Spleen (tissue), 11 donors: ENCODE measurements at regions not wholly inside any gene's neighbourhood (a gene's known extent, or its start where the extent isn't known, plus 50 kb on each side); places are given as distances from the start of the nearest gene placed in this dataset.

Source experiments
- DNase-seq: peaks from one replicate; pipeline ENCODE4 v3.0.0-alpha.2; 2020
- H3K27ac ChIP-seq, 8 donors: fragments of 200-600 bp; sonication (generic) in 7 of 8; 1 replicate in 4 of 8; 2 replicates in 4 of 8; pipeline versions ENCODE4 v1.5.0 to v1.8.0; 2016 to 2021; ENCODE audit warnings: inconsistent platforms in 4 of 8, mild to moderate bottlenecking in 4 of 8, moderate library complexity in 1 of 8
- H3K27me3 ChIP-seq, 7 donors: fragments of 200-600 bp; sonication (generic) in 6 of 7; replicated peaks in 1 of 7; 1 replicate in 4 of 7; 2 replicates in 3 of 7; pipeline versions ENCODE4 v1.5.0 to v1.8.0; 2016 to 2021; ENCODE audit warnings: inconsistent platforms in 3 of 7, mild to moderate bottlenecking in 1 of 7
- H3K36me3 ChIP-seq, 6 donors: fragments of 200-600 bp; sonication (generic) in 5 of 6; 1 replicate in 4 of 6; 2 replicates in 2 of 6; pipeline versions ENCODE4 v1.5.0 to v1.8.0; 2016 to 2021; ENCODE audit warnings: inconsistent platforms in 2 of 6
- H3K4me1 ChIP-seq, 6 donors: fragments of 200-600 bp; sonication (generic) in 5 of 6; 1 replicate in 3 of 6; 2 replicates in 3 of 6; pipeline versions ENCODE4 v1.5.0 to v1.8.0; 2016 to 2021; ENCODE audit warnings: inconsistent platforms in 3 of 6
- H3K4me3 ChIP-seq, 8 donors: fragments of 200-600 bp; sonication (generic) in 7 of 8; 1 replicate in 4 of 8; 2 replicates in 4 of 8; pipeline versions ENCODE4 v1.5.0 to v1.8.0; 2016 to 2021; ENCODE audit warnings: inconsistent platforms in 4 of 8, mild to moderate bottlenecking in 4 of 8, moderate library complexity in 2 of 8
- H3K9me3 ChIP-seq, 8 donors: fragments of 200-600 bp; sonication (generic) in 7 of 8; 1 replicate in 4 of 8; 2 replicates in 4 of 8; pipeline versions ENCODE4 v1.5.0 to v1.8.0; 2016 to 2021; ENCODE audit warnings: inconsistent platforms in 4 of 8
- CTCF ChIP-seq, 11 experiments: fragments of 200-600 bp in 7 of 11; fragments of 450-650 bp in 4 of 11; sonication (generic) in 4 of 11; IDR thresholded peaks in 8 of 11; conservative IDR thresholded peaks in 3 of 11; 1 replicate in 7 of 11; 2 replicates in 4 of 11; pipeline versions ENCODE4 v1.4.0 to v1.8.0; 2016 to 2021; ENCODE audit warnings: antibody characterized with exemption in 11 of 11, inconsistent platforms in 4 of 11, mild to moderate bottlenecking in 1 of 11
- POLR2A ChIP-seq, 3 donors: fragments of 450-650 bp; IDR thresholded peaks; one replicate each; pipeline ENCODE4 v1.5.1; 2017; ENCODE audit warnings: antibody characterized with exemption in 3 of 3, mild to moderate bottlenecking in 1 of 3
- POLR2AphosphoS5 ChIP-seq, 3 donors: sonication (generic); formaldehyde crosslinking; IDR thresholded peaks; one replicate each; pipeline ENCODE4 v1.5.1; 2017; ENCODE audit warnings: antibody characterized with exemption in 3 of 3
- WGBS, 5 donors: extraction: QIAGEN DNeasy Blood & Tissue Kit in 3 of 5; methylation state at CpG; one replicate each; pipeline versions ENCODE4 v1.1.5 to v1.1.7; 2013 to 2018; 5-methylcytosine and 5-hydroxymethylcytosine counted together
- intact Hi-C: fragments of 100-400 bp; cut with DNase I; formaldehyde crosslinking; loops from one replicate; pipeline ENCODE4 v1.15.0; 2023; ENCODE audit warnings: low total_unique reads
- donor health status: healthy with polysubstance abuse.
- donor health status: DM: no; HTN: no; CAD: no; lungs with moderate emphysema.
- donor health status: DM: no; HTN: no; CAD: no.
- donor health status: Bipolar disorder and iron deficiency.
- donor health status: healthy.
- donor health status: DM: no; HTN: no; CAD: no.
- donor health status: DM: yes; HTN: yes; CAD: no.

- 79 to 85% (median 82%) methylated on average over 8 of the region's 8 CpGs for WGBS, 5 donors
Observed at GRCh38 chr11:19428206-19429002, 187.7 kb upstream of the E2F8 start.

GRCh38 chr11:19426756-19427403, 186.1 kb upstream of the E2F8 start:
- intact Hi-C loops: no loop called here
- TF ChIP-seq POLR2A (IDR thresholded peaks at IDR 0.05): no peak
- TF ChIP-seq POLR2AphosphoS5 (IDR thresholded peaks at IDR 0.05): no peak
- TF ChIP-seq CTCF (IDR thresholded peaks at IDR 0.05 in 8 of 11, conservative IDR thresholded peaks at IDR 0.05 in 3 of 11): no peak
- WGBS, 5 donors: 56 to 66% (median 60%) methylated on average over 4 of the region's 4 CpGs
- Histone ChIP-seq H3K36me3 (no peaks in the 10 kb centered on the region), H3K9me3 (no peaks in the 10 kb centered on the region), H3K27me3 (peaks cover 0 to 25% (median 0%) of the 10 kb centered on the region in 7 donors), H3K27ac (no peak overlapping the region), H3K4me3 (no peak overlapping the region), H3K4me1 (no peaks in the 10 kb centered on the region)
- no peak for DNase-seq

More at GRCh38 chr11:19428206-19429002, 187.7 kb upstream of the E2F8 start:
- intact Hi-C loops: no loop called here
- no peak for DNase-seq
- Histone ChIP-seq H3K27me3 (peaks cover 0 to 25% (median 0%) of the 10 kb centered on the region in 7 donors), H3K36me3 (no peaks in the 10 kb centered on the region), H3K9me3 (no peaks in the 10 kb centered on the region), H3K27ac (no peak overlapping the region), H3K4me3 (no peak overlapping the region), H3K4me1 (peaks cover 0 to 4% (median 0%) of the 10 kb centered on the region in 6 donors)
- TF ChIP-seq CTCF (IDR thresholded peaks at IDR 0.05 in 8 of 11, conservative IDR thresholded peaks at IDR 0.05 in 3 of 11) (no peak), POLR2A (IDR thresholded peaks at IDR 0.05) (no peak), POLR2AphosphoS5 (IDR thresholded peaks at IDR 0.05) (no peak)

- no peak for DNase-seq
- intact Hi-C loops: no loop called here
Observed at GRCh38 chr11:19426011-19426755, 185.4 kb upstream of the E2F8 start.

More at GRCh38 chr11:19426011-19426755, 185.4 kb upstream of the E2F8 start:
- no peak overlapping the region for H3K4me3 ChIP-seq
- peaks cover 0 to 23% (median 0%) of the 10 kb centered on the region in 7 donors for H3K27me3 ChIP-seq
- WGBS, 5 donors: 51 to 63% (median 60%) methylated on average over 5 of the region's 5 CpGs
- no peak for TF ChIP-seq POLR2A (IDR thresholded peaks at IDR 0.05)
- TF ChIP-seq CTCF (IDR thresholded peaks at IDR 0.05 in 8 of 11, conservative IDR thresholded peaks at IDR 0.05 in 3 of 11): no peak
- no peak for TF ChIP-seq POLR2AphosphoS5 (IDR thresholded peaks at IDR 0.05)
- no peaks in the 10 kb centered on the region for H3K36me3 ChIP-seq
- no peak overlapping the region for H3K27ac ChIP-seq
- no peaks in the 10 kb centered on the region for H3K9me3 ChIP-seq
- H3K4me1 ChIP-seq: no peaks in the 10 kb centered on the region
